HPDE6-E6E7 (cell line): ENCODE measurements at regions not wholly inside any gene's neighbourhood (a gene's known extent, or its start where the extent isn't known, plus 50 kb on each side); places are given as distances from the start of the nearest gene placed in this dataset.
"Not testable (repeated sequence)": the region's sequence is repeated elsewhere in the genome, so short reads cannot be mapped to it uniquely, and the experiment has no call there.

Source experiments
- DNase-seq: peaks from one replicate; pipeline ENCODE4 v3.0.0; 2011; ENCODE audit warnings: missing footprints; ENCODE audit errors: extremely low spot score

GRCh38 chr14:28820677-28821076 is 54.1 kb downstream of the FOXG1 start:
- no peak for DNase-seq

GRCh38 chr14:28821993-28822392 is 55.4 kb downstream of the FOXG1 start:
- DNase-seq, result no peak

DNA sequence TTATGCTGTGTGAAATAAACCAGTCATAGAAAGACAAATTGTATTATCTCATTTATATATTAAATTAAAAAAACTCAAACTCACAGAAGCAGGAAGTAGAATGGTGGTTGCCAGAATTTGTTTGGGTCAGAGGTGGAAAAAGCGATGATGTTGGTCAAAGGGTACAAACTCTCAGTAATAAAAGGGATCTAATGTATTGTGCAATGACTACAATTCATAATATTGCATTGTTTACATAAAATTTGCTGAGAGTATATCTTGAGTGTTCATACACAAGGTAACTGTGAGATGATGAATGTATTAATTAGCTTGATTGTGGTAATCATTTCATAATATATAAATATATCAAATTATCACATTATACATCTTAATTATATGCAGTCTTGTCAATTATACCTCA is 56.7 kb downstream of the FOXG1 start:
- DNase-seq, result no peak

DNA sequence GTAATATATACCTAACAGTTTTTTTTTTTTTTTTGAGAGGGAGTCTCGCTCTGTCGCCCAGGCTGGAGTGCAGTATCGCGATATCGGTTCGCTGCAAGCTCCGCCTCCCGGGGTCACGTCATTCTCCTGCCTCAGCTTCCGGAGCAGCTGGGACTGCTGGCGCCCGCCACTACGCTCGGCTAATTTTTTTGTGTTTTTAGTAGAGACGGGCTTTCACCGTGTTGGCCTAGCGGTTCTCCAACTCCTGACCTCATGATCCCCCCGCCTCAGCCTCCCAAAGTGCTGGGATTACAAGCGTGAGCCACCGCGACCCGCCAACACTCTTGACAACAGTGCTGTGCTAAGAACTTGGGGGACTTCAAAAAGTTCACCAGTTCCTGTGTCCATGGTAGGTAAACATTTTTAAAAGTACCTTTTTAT is 63.5 kb downstream of the FOXG1 start:
- no peak for DNase-seq

DNA sequence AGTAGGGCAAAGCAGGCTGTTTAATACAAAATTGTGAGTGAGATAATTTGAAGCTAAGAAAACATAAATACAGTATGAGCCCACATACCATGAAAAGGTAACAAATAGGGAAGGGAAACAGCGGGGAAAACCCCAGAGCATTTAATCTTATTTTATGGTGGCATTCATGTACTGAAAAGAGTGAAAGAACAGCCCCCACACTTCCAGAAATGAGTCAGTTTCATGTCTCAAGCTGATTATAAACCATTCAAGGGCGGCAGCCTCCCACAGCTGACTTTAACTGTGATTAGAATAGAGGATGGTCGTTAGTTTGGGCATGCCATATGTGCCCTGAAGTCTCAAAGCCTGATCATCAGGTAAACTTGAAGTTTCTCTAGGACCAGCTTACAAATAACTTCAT is 64.5 kb downstream of the FOXG1 start:
- DNase-seq, result no peak

- not testable (repeated sequence) for DNase-seq
These were observed 76.0 kb downstream of the FOXG1 start for GRCh38 chr14:28842569-28842968.

DNA sequence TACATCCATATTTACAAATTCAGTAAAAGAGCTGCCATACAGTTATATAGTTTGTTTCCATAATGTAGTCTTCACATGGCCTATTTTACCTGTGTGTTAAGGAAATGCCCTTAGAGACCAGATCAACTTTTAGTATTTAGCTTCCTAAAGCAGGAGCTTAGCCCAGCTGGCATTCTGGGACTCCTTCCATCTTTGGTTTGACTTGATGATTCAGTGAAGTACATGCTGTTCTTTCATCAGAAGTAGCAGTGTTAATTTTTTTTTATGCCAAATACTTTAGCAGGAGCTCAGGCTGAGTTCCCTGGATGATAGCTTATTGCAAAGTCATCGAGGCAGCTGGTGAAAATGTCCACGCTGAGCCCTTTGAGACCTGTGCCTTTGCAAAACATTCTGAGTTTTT is 101.0 kb downstream of the FOXG1 start:
- DNase-seq, result no peak

DNA sequence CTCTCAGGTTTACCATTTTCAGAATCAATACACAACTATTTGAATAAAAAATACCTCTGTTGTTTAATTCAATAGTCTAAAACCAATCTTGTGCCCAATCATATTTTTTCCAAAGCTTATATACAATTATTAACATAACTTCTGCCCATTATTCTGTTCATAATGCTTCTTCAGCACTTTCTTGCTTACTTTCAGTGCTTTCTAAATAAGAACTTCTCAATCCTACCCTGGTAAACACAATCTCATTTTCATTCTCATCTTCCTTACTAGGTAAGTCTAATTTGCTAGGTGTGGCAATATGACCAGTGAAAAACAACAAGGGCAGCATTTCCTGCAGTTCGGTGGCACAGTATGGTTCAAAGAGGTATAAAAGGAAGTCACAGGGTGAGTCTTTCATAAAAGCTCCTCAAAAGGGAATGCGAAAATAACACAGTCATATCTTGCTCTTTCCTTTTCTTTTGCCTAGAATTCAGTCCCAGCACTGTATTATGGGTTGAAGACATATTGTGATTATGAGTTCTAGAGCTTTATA is 103.5 kb downstream of the FOXG1 start:
- no peak for DNase-seq

DNA sequence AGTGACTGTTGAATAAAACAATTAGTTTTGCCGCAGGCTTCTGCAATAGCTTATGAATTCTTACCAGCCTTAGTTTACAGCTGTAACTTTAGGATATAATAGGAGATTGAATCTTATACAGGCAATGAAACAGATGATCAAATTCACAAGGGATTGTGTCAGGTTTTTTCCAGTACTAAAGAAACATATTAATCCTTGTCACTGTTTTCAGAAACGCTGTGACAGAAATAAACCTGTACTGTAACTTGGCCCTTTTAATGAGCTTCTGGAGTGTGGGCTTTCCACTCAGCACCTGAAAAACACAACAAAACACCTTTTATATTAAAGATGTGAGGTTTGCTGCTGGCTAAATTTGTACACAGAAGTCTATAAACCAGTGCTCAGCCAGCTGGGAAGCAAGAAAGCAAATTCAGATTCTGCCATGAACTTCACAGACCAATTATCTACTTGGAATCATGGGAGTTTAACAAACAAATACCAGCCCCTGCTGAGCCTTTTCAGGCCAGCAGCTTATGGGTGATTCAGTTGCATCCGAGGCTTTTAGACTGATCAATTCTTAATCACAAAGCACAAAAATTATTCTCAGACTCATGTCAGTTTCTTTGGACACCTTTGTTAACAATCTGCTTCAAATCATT is 109.5 kb downstream of the FOXG1 start:
- DNase-seq, result no peak

GRCh38 chr14:28876572-28876945 is 110.0 kb downstream of the FOXG1 start:
- DNase-seq, result no peak

GRCh38 chr14:28877923-28878322 is 111.3 kb downstream of the FOXG1 start:
- no peak for DNase-seq

- DNase-seq, result no peak
These were observed 113.0 kb downstream of the FOXG1 start for GRCh38 chr14:28879573-28879996.

DNA sequence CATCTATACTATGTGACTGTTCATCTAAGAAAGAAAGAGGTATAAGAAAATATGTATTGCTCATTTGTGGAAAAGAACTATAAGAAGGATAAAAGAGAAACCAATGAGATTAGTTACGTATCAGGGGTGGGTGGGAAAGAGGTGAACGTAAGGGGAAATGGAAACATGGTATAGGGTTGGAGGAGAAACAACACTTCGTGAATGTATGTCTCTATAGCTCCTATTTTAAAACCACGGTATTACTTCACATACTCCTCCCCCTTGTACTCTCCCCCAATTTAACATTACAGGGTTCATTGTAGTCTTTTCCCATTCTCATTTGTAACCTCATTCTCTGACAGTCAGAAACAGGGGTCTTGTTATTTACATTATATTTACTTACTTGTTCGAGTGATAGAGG is 120.4 kb downstream of the FOXG1 start:
- DNase-seq, result no peak

- no peak for DNase-seq
These were observed 128.8 kb downstream of the FOXG1 start for GRCh38 chr14:28895389-28895788.

DNA sequence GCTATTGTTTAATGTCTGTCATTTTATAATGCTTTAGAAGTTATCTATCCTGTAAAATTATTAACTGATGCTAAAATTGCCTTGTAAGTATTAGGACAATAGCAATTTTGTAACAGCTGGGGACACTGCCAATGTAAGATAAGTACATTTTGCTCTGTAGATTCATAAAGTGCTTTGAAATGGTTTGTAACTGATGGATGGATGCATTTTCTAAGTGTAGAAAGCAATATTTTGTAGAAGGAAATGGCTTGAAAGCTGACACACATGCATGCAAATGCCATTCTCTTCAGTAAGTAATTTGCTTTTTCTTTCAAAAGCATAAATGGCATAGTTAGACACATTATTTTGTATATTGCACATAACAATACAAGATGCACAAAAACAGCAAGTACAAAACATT is 129.8 kb downstream of the FOXG1 start:
- no peak for DNase-seq

- DNase-seq, result no peak
These were observed 135.0 kb downstream of the FOXG1 start for GRCh38 chr14:28901631-28902030.

- no peak for DNase-seq
These were observed 136.3 kb downstream of the FOXG1 start for GRCh38 chr14:28902930-28903329.

DNA sequence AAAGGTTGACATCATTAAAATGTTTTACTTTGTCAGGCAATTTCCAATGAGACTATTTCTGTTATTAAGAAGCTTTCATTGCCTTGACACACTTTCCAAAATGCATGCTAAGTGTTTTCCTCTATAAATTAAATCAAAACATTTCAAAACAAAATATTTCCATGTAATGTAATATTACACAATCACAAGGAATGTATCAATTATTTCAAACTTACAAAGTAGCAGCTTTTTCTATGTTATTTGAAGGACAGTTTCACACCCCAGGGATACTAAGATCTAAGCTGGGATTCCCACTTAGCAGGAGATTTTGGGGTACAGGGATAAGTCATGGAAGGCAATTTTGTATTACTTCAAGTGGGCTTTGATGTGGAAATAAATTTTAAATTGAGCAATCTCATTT is 144.9 kb downstream of the FOXG1 start:
- DNase-seq, result no peak

DNA sequence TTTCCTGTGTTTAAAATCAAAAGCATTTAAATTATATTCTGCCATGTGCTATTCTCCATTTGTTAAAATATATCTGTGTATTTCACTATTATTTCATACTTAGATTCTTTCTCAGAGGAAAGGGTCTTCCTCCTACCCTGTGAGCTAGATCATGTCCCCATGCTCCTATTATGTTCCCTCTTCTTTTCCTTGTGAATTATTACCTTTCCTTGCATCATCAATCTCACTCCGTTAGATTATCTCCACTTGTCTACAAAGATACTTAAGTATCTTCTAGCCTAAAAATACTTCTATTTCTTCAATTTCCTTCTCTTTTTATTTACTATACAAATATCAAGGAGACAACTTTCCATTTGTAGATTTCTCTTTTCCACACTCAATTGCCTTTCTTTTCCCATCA is 146.5 kb downstream of the FOXG1 start:
- no peak for DNase-seq

DNA sequence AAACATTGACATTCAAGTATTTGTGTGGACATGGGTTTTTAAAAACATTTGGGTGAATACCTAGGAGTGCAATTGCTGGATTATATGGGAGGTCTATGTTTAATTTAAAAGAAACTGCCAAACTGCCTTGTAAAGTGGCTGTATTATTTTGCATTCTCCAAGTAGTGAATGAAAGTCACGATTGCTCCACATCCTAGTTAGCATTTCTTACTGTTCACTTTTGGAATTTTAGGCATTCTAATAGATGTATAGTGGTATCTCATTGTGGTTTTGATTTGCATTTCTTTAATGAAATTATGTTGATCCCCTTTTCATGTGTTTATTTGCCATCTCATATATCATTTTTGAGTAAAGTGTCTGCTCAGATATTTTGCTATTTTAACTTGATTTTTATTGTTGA is 159.5 kb downstream of the FOXG1 start:
- no peak for DNase-seq

- DNase-seq, result no peak
These were observed 165.4 kb downstream of the FOXG1 start for GRCh38 chr14:28931999-28932398.

DNA sequence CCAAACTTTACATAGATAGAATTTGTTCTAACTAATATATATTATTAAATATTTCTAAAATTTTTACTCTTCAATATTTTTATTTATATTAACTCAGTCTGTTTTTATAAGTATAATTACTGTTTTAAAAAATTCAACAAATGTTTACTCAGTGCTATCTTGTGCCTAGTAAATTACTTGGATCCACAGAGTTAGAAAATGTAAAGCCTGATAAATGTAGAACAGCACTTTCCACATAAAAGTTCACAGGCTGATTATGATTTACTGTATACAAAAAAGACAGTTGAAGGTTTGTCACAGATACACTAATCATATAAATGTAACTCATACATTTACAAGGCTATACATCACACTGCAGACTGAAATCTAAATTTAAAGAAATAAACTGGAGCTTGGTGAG is 170.0 kb downstream of the FOXG1 start:
- DNase-seq, result no peak

DNA sequence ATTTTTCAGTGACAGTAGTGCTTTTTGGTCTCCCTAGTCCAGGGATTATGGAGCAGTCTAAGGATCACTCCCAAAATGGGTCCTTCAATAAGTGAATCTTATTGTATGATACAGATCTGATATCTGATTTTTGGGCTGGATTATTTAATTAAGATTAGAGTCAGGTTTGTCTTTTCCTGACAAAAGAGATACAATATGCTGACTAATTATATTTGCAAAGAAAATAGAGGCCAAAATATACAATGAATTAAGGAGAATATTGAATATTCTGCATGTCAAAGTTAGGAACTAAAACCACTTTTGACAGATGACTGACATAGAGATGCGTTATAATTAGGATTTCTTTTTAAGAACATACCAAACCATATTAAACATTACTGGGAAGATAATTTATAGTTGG is 175.2 kb downstream of the FOXG1 start:
- DNase-seq, result no peak

GRCh38 chr14:28944605-28945004 is 178.0 kb downstream of the FOXG1 start:
- DNase-seq, result no peak
